Endothelial cell of umbilical vein (primary cell): ENCODE measurements at regions not wholly inside any gene's neighbourhood (a gene's known extent, or its start where the extent isn't known, plus 50 kb on each side); places are given as distances from the start of the nearest gene placed in this dataset.
A peak's percentile ranks its signal among the peaks of the same experiment; 100 is the strongest.

Source experiments
- BruUV-seq: library from RNA; stranded (reverse); fragments of 400-500 nt; replicated peaks from 2 replicates; lab custom pipeline; 2021; lab: Mats Ljungman, UMichigan
- CTCF ChIA-PET: fragments of 300-600, 350-600 bp; sonication (Branson Sonifier 250); formaldehyde crosslinking; loops from one replicate; lab custom pipeline; 2021; ENCODE audit warnings: antibody characterized with exemption, inconsistent platforms; lab: Charles Lee
- POLR2A ChIA-PET: fragments of 300-600, 350-600 bp; sonication (Branson Sonifier 250); formaldehyde crosslinking; loops from one replicate; lab custom pipeline; 2021; ENCODE audit warnings: antibody characterized with exemption, inconsistent platforms; lab: Charles Lee
- DNase-seq: peaks from one replicate; pipeline ENCODE4 v3.0.0-alpha.2; 2011; ENCODE audit warnings: low read depth, low spot score
- FAIRE-seq: peaks from 2 replicates; lab custom pipeline; 2011; peaks lifted over from hg19 to GRCh38; lab: Jason Lieb, UNC
- H2AFZ ChIP-seq: 2 replicates; pipeline ENCODE4 v1.6.0; 2012; ENCODE audit warnings: low read depth, low read length, control low read depth, inconsistent platforms
- H3K27ac ChIP-seq: 2 replicates; pipeline ENCODE4 v1.5.1; 2011; ENCODE audit warnings: low read depth, mild to moderate bottlenecking, control low read depth, low read length, moderate library complexity; ENCODE audit not compliant: insufficient read depth
- H3K27me3 ChIP-seq, 2 experiments: 2 replicates each; pipeline versions ENCODE4 v1.6.0 to v1.6.1; 2011; ENCODE audit warnings: low read length in 2 of 2, mixed read lengths in 1 of 2; ENCODE audit not compliant: control insufficient read depth in 2 of 2, insufficient read depth in 2 of 2
- H3K36me3 ChIP-seq, 2 experiments: 2 replicates in 1 of 2; 3 replicates in 1 of 2; pipeline ENCODE4 v1.5.1; 2011; ENCODE audit warnings: low read length in 2 of 2, mild to moderate bottlenecking in 1 of 2, moderate library complexity in 1 of 2; ENCODE audit not compliant: control insufficient read depth in 2 of 2, insufficient read depth in 2 of 2; ENCODE audit errors: extremely low read depth in 1 of 2
- H3K4me1 ChIP-seq: 3 replicates; pipeline ENCODE4 v1.5.1; 2011; ENCODE audit warnings: mild to moderate bottlenecking, low read length; ENCODE audit not compliant: control insufficient read depth, insufficient read depth; ENCODE audit errors: extremely low read depth
- H3K4me2 ChIP-seq: 2 replicates; pipeline ENCODE4 v1.6.1; 2011; ENCODE audit warnings: low read length, control low read depth, mixed read lengths; ENCODE audit not compliant: insufficient read depth
- H3K4me3 ChIP-seq, 3 experiments: fragments of 200-600 bp in 1 of 3; sonication (generic), shearing (Covaris generic) in 1 of 3; replicated peaks in 1 of 3; 2 replicates each; pipeline ENCODE4 v1.5.1; 2011 to 2016; ENCODE audit warnings: control low read depth in 3 of 3, low read length in 3 of 3, mild to moderate bottlenecking in 2 of 3, inconsistent platforms in 1 of 3, low read depth in 1 of 3, moderate library complexity in 1 of 3; ENCODE audit not compliant: insufficient read depth in 1 of 3
- H3K79me2 ChIP-seq: 2 replicates; pipeline ENCODE4 v1.6.0; 2012; ENCODE audit warnings: low read length, inconsistent platforms; ENCODE audit not compliant: control insufficient read depth, insufficient read depth
- H3K9ac ChIP-seq: replicated peaks from 2 replicates; pipeline ENCODE3; 2011; ENCODE audit warnings: low read length, control low read depth; ENCODE audit not compliant: insufficient read depth; ENCODE audit errors: extremely low read depth
- H3K9me1 ChIP-seq: replicated peaks from 3 replicates; pipeline ENCODE4 v1.6.0; 2011; ENCODE audit warnings: mild to moderate bottlenecking, low read length; ENCODE audit not compliant: control insufficient read depth, insufficient read depth; ENCODE audit errors: extremely low read depth
- H3K9me3 ChIP-seq: replicated peaks from 2 replicates; pipeline ENCODE4 v1.5.1; 2012; ENCODE audit warnings: low read length, inconsistent platforms; ENCODE audit not compliant: control insufficient read depth, insufficient read depth
- H4K20me1 ChIP-seq: replicated peaks from 2 replicates; pipeline ENCODE3; 2011; ENCODE audit warnings: mild to moderate bottlenecking, low read length; ENCODE audit not compliant: control insufficient read depth, insufficient read depth; ENCODE audit errors: extremely low read depth
- EZH2 ChIP-seq: IDR thresholded peaks from 2 replicates; pipeline ENCODE4 v1.6.1; 2012; ENCODE audit warnings: borderline replicate concordance, low read depth, mild to moderate bottlenecking, moderate library complexity, low read length, inconsistent platforms; ENCODE audit not compliant: severe bottlenecking
- FOS ChIP-seq: IDR thresholded peaks from 2 replicates; pipeline ENCODE4 v1.6.1; 2011; ENCODE audit warnings: mild to moderate bottlenecking, low read length, moderate library complexity, borderline replicate concordance; ENCODE audit not compliant: insufficient read depth
- GATA2 ChIP-seq: IDR thresholded peaks from 2 replicates; pipeline ENCODE4 v1.7.0; 2011; ENCODE audit warnings: low read depth, mild to moderate bottlenecking, moderate library complexity, mixed read lengths, low read length; ENCODE audit not compliant: insufficient read length, insufficient read depth
- JUN ChIP-seq: IDR thresholded peaks from 2 replicates; pipeline ENCODE4 v1.6.1; 2011; ENCODE audit warnings: borderline replicate concordance, low read depth; ENCODE audit not compliant: insufficient read length, insufficient read depth
- MAX ChIP-seq: IDR thresholded peaks from 2 replicates; pipeline ENCODE4 v1.6.1; 2011; ENCODE audit not compliant: insufficient read depth, insufficient read length
- POLR2A ChIP-seq: IDR thresholded peaks from 2 replicates; pipeline ENCODE4 v1.6.1; 2012; ENCODE audit warnings: low read depth, mild to moderate bottlenecking, control low read depth, low read length
- POLR2AphosphoS5 ChIP-seq: IDR thresholded peaks from 2 replicates; pipeline ENCODE4 v1.6.1; 2012; ENCODE audit warnings: low read depth, mild to moderate bottlenecking, control low read depth, low read length, moderate library complexity; ENCODE audit not compliant: insufficient read depth
- dilution Hi-C: fragments of 300-500 bp; cut with MboI; formaldehyde crosslinking; loops from one replicate; pipeline ENCODE4 v1.15.0; 2019; ENCODE audit warnings: low sequenced_read_pairs; ENCODE audit not compliant: extremely low pct_ligation_motif_present
- intact Hi-C: fragments of 100-400 bp; cut with micrococcal nuclease; formaldehyde crosslinking; loops from one replicate; pipeline ENCODE4 v1.10.0; 2022

DNA sequence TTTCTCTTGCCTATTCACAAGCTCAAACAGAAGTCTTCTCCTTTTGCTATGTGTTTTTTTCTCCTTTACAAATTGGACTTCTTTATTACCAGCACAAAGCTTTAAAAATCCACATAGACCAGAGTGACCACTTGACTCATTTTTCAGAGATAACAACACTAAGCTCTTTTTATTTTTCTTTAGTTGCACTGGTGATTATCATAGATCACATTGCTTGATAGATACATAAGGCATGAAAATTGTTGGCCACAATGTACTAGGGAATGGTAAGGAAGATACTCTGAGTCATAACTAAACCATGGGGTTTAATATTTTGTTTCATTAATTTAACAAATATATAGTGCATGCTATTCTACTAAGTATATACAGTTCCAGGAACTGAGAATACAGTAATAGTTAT, 159.0 kb downstream of the GASK1B start:
- Histone ChIP-seq H3K4me2 (no peak overlapping the region), H3K9me1 (no peaks in the 10 kb centered on the region), H3K27me3 (no peaks in the 10 kb centered on the region), H3K9ac (no peak overlapping the region), H3K36me3 (no peaks in the 10 kb centered on the region), H3K27ac (no peak overlapping the region), H3K4me3 (no peak overlapping the region), H4K20me1 (no peaks in the 10 kb centered on the region), H2AFZ (no peak overlapping the region), H3K79me2 (no peaks in the 10 kb centered on the region), H3K4me1 (peaks cover 57% of the 10 kb centered on the region), H3K9me3 (no peaks in the 10 kb centered on the region)
- TF ChIP-seq GATA2 (peak; percentile 38), FOS (peak; percentile 28), EZH2 (no peak)
- CTCF ChIA-PET, result interaction anchor here (0.7 to 0.9 kb wide), 2 partner anchors 11 to 21 kb away, joined by 4 read pairs; no protein-coding TSS in a partner anchor
- POLR2A ChIA-PET, result no interaction called here
- no TSS peak for BruUV-seq
- FAIRE-seq (no peak), DNase-seq (peak; percentile 33)
- intact Hi-C loops (no loop called here), dilution Hi-C loops (loop anchor here (25.0 kb wide), 1 partner anchor 148 kb away; the partner anchor contains the start of gene GASK1B)

DNA sequence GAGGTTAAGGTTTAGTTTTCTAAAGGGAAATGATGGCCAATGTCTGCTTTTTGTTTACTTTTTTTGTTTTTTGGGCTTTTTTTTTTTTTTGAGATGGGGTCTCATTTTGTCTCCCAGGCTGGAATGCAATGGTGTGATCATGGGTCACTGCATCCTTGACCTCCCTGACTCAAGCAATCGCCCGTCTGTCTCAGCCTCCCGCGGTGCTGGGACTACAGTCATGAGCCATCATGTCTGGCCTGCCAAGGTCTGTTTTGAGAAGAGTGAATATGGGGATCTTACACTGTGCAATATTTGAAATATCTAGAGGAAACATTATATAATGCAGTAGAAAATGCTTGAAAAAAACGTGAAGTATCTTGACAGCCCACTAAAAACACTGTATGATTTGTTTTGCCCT, 162.5 kb downstream of the GASK1B start:
- CTCF ChIA-PET, result interaction anchor here (2.1 kb wide), 1 partner anchor 160 kb away, joined by 6 read pairs; no protein-coding TSS in a partner anchor
- H3K79me2 ChIP-seq, result no peaks in the 10 kb centered on the region
- H3K4me3 ChIP-seq, result no peak overlapping the region
- dilution Hi-C loops, result loop anchor here (25.0 kb wide), 1 partner anchor 152 kb away; the partner anchor contains the start of gene GASK1B
- no peaks in the 10 kb centered on the region for H3K9me1 ChIP-seq
- H3K27ac ChIP-seq, result no peak overlapping the region
- no peaks in the 10 kb centered on the region for H4K20me1 ChIP-seq
- no TSS peak for BruUV-seq
- TF ChIP-seq POLR2AphosphoS5, result no peak
- TF ChIP-seq JUN, result no peak
- no peak for TF ChIP-seq MAX
- no peak for TF ChIP-seq POLR2A
- no peak for TF ChIP-seq EZH2
- DNase-seq, result no peak
- H3K4me1 ChIP-seq, result peaks cover 59% of the 10 kb centered on the region
- POLR2A ChIA-PET, result no interaction called here
- no peaks in the 10 kb centered on the region for H3K27me3 ChIP-seq
- no peak for FAIRE-seq
- H3K4me2 ChIP-seq, result no peak overlapping the region
- intact Hi-C loops, result no loop called here
- H3K9me3 ChIP-seq, result no peaks in the 10 kb centered on the region
- H2AFZ ChIP-seq, result no peak overlapping the region
- no peaks in the 10 kb centered on the region for H3K36me3 ChIP-seq
- no peak overlapping the region for H3K9ac ChIP-seq
